ENCODE measurements at regions not wholly inside any gene's neighbourhood (a gene's known extent, or its start where the extent isn't known, plus 50 kb on each side); places are given as distances from the start of the nearest gene placed in this dataset.

DNA sequence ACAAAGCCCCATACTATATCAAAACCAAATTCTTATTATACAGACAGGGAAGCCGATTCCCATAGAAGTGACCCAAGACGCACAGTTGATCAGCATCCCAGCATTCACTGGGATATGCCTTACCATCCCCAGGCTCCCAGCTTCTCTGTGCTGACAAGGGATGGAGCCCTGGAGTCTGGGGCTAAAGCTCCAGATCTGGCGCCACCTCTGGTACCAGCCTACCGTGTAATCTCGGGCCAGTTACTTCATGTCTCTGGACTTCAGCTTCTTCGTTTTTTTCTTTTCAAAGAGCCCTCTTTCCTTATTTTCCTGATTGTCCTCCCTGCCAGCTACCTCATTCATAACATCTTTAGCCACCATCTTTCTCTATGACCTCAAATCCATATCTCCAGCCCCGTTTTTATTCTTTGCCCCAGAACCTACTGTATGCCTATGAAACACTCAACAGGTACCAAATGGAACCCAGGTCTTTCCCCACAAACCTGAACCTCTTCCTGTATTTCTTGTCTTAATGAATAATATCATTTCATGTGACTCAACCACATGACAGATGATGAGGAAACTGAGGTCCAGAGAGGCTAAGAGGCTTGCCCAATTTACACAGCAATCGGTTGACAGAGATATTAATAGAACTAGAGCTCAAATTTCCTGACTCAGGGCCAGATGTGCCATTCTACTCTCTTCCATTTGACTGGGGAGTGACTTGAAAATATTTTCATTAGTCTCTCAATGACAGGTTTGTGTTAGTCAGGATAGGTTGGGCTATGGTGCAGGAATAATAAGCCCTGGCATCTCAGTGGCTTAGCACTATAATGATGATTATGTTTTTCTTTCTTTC is 85.4 kb upstream of the TLE3 start:
- no peak for TF ChIP-seq EZH2 (IDR thresholded peaks at IDR 0.05; ENCODE audit: low read length, missing control alignments)
- TF ChIP-seq, protein P1, sequence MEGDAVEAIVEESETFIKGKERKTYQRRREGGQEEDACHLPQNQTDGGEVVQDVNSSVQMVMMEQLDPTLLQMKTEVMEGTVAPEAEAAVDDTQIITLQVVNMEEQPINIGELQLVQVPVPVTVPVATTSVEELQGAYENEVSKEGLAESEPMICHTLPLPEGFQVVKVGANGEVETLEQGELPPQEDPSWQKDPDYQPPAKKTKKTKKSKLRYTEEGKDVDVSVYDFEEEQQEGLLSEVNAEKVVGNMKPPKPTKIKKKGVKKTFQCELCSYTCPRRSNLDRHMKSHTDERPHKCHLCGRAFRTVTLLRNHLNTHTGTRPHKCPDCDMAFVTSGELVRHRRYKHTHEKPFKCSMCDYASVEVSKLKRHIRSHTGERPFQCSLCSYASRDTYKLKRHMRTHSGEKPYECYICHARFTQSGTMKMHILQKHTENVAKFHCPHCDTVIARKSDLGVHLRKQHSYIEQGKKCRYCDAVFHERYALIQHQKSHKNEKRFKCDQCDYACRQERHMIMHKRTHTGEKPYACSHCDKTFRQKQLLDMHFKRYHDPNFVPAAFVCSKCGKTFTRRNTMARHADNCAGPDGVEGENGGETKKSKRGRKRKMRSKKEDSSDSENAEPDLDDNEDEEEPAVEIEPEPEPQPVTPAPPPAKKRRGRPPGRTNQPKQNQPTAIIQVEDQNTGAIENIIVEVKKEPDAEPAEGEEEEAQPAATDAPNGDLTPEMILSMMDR (conservative IDR thresholded peaks at IDR 0.05 in 1 of 2, IDR thresholded peaks at IDR 0.05 in 1 of 2; ENCODE audit: low read depth in 1 of 2, low read length in 2 of 2): no peak
